ENCODE measurements at regions not wholly inside any gene's neighbourhood (a gene's known extent, or its start where the extent isn't known, plus 50 kb on each side); places are given as distances from the start of the nearest gene placed in this dataset.

DNA sequence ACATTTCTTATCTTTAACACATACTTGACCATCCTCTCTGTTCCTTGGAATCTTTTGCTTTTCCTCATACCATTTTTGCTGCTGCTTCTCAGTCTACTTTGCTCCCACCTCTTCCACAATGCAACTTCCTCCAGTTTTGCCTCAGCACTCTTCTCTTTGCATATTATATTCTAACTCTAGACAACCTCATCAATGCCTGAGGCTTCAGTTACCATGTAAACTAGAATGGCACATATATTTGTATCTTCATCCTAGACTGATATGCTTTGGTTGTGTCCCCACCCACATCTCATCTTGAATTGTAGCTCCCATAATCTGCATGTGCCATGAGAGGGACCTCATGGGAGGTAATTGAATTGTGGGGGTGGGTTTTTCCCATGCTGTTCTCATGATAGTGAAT lies 55.9 kb upstream of the STAM2 start:
- TF ChIP-seq, protein P1, sequence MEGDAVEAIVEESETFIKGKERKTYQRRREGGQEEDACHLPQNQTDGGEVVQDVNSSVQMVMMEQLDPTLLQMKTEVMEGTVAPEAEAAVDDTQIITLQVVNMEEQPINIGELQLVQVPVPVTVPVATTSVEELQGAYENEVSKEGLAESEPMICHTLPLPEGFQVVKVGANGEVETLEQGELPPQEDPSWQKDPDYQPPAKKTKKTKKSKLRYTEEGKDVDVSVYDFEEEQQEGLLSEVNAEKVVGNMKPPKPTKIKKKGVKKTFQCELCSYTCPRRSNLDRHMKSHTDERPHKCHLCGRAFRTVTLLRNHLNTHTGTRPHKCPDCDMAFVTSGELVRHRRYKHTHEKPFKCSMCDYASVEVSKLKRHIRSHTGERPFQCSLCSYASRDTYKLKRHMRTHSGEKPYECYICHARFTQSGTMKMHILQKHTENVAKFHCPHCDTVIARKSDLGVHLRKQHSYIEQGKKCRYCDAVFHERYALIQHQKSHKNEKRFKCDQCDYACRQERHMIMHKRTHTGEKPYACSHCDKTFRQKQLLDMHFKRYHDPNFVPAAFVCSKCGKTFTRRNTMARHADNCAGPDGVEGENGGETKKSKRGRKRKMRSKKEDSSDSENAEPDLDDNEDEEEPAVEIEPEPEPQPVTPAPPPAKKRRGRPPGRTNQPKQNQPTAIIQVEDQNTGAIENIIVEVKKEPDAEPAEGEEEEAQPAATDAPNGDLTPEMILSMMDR (IDR thresholded peaks at IDR 0.05; ENCODE audit: insufficient read depth, low read depth, low read length), result no peak
- TF ChIP-seq EZH2 (IDR thresholded peaks at IDR 0.05; ENCODE audit: insufficient read depth, low read length), result no peak

All from astrocyte (in vitro differentiated cells and primary cell).